Thymus (tissue), 11 donors: ENCODE measurements at regions not wholly inside any gene's neighbourhood (a gene's known extent, or its start where the extent isn't known, plus 50 kb on each side); places are given as distances from the start of the nearest gene placed in this dataset.
"Not testable (repeated sequence)": the region's sequence is repeated elsewhere in the genome, so short reads cannot be mapped to it uniquely, and the experiment has no call there.

Experiments
- DNase-seq, 9 donors: peaks; one replicate each; pipeline ENCODE4 v3.0.0-alpha.2; 2013; ENCODE audit warnings: low spot score in 9 of 9, low read depth in 6 of 9, missing footprints in 1 of 9
- H3K27ac ChIP-seq, 2 donors: one replicate each; pipeline ENCODE4 v1.5.1; 2013; ENCODE audit warnings: control low read depth in 1 of 2, low read depth in 1 of 2, low read length in 1 of 2, mild to moderate bottlenecking in 1 of 2, moderate library complexity in 1 of 2
- H3K27me3 ChIP-seq, 2 donors: one replicate each; pipeline ENCODE4 v1.5.1; 2013; ENCODE audit warnings: low read length in 1 of 2; ENCODE audit not compliant: control insufficient read depth in 2 of 2, insufficient read depth in 1 of 2
- H3K36me3 ChIP-seq, 2 donors: one replicate each; pipeline ENCODE4 v1.5.1; 2013; ENCODE audit warnings: low read length in 1 of 2, mild to moderate bottlenecking in 1 of 2, moderate library complexity in 1 of 2; ENCODE audit not compliant: control insufficient read depth in 2 of 2, insufficient read depth in 2 of 2
- H3K4me1 ChIP-seq, 2 donors: one replicate each; pipeline ENCODE4 v1.5.1; 2013; ENCODE audit warnings: low read length in 2 of 2; ENCODE audit not compliant: control insufficient read depth in 2 of 2, insufficient read depth in 2 of 2
- H3K4me3 ChIP-seq, 2 donors: one replicate each; pipeline ENCODE4 v1.5.1; 2013; ENCODE audit warnings: low read length in 2 of 2, control low read depth in 1 of 2, mild to moderate bottlenecking in 1 of 2
- H3K9me3 ChIP-seq, 2 donors: one replicate each; pipeline ENCODE4 v1.5.1; 2013; ENCODE audit warnings: low read length in 1 of 2, mild to moderate bottlenecking in 1 of 2; ENCODE audit not compliant: control insufficient read depth in 2 of 2, insufficient read depth in 1 of 2
- WGBS: extraction: QIAGEN DNeasy Blood & Tissue Kit; methylation state at CpG from one replicate; pipeline ENCODE4 v1.1.7; 2013; 5-methylcytosine and 5-hydroxymethylcytosine counted together
- donor health status: healthy.

DNA sequence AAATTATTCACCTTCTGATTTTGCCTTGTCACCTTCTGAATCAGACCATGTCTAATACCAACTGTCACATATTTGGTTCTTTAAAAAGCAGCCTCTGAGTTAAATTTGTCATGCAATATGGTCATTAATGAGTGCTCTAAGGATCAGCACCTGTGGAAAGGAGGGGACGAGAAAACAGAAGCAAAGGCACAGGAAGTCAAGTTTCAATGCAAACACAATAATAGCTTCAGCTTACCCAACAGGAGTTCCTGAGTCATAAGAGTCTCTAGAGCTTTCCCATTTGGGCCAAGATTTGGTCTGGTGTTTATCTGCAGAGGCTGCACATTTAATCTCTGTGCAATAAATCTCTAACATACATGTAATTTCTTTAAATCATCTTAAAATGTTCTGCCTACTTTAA lies 889.8 kb downstream of the CDH8 start:
- no peaks in the 10 kb centered on the region for H3K36me3 ChIP-seq
- H3K27me3 ChIP-seq = no peaks in the 10 kb centered on the region
- H3K4me1 ChIP-seq = no peaks in the 10 kb centered on the region
- DNase-seq = no peak
- WGBS = 69% methylated on average over 1 of the region's 1 CpG
- peaks cover 0 to 16% of the 10 kb centered on the region in 2 donors for H3K9me3 ChIP-seq
- no peak overlapping the region for H3K4me3 ChIP-seq
- H3K27ac ChIP-seq = no peak overlapping the region

DNA sequence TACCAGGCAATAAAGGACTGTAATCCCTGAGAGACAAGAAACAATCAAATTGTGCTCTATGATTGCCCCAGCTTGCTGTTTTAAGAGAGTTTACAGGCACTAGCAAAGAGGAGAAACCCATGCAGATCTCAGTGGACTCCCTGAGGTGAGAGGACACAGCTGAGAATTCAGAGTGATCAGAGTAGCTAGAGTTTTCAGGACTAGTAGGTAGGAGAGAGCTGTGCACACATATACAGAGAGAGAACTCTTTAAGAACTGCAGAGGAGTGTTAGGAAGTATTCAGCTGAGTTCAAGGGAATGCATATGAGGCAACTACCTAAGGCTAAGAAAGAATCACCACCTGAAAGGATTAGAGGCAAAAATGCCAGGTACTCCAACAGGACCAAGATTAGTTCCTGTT lies 904.8 kb downstream of the CDH8 start:
- no peak overlapping the region for H3K4me3 ChIP-seq
- H3K9me3 ChIP-seq = no peaks in the 10 kb centered on the region
- no peaks in the 10 kb centered on the region for H3K4me1 ChIP-seq
- no peak for DNase-seq
- H3K27ac ChIP-seq = no peak overlapping the region
- H3K27me3 ChIP-seq = no peaks in the 10 kb centered on the region
- no peaks in the 10 kb centered on the region for H3K36me3 ChIP-seq

DNA sequence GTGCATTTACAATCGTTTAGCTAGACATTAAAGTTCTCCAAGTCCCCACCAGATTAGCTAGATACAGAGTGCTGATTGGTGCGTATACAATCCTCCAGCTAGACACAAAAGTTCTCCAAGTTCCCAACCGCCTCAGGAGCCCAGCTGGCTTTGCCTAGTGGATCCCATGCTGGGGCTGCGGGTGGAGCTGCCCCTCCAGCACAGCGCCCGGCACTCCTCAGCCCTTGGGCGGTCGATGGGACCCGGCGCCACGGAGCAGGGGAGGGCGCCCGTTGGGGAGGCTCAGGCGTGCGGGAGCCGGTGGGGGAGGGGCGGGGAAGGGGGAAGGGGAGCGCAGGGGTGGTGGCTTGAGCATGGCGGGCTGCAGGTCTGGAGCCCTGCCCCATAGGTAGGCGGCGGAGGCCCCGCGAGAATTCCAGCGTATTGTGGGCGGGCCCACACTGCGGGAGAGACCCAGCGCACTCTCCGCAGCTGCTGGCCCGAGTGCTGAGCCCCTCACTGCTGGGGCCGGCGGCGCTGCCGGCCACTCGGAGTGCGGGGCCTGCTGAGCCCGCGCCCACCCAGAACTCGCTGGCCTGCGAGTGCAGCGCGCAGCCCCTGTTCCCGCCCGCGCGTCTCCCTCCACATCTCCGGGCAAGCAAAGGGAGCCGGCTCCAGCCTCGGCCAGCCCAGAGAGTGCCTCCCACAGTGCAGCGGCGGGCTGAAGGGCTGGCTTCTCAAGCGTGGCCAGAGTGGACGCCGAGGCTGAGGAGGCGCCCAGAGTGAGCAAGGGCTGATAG lies 907.5 kb downstream of the CDH8 start:
- H3K36me3 ChIP-seq = no peaks in the 10 kb centered on the region
- H3K4me3 ChIP-seq = no peak overlapping the region
- no peaks in the 10 kb centered on the region for H3K4me1 ChIP-seq
- no peak for DNase-seq
- H3K9me3 ChIP-seq = no peaks in the 10 kb centered on the region
- H3K27me3 ChIP-seq = no peaks in the 10 kb centered on the region
- WGBS = 98% methylated on average over 54 of the region's 54 CpGs
- H3K27ac ChIP-seq = no peak overlapping the region

DNA sequence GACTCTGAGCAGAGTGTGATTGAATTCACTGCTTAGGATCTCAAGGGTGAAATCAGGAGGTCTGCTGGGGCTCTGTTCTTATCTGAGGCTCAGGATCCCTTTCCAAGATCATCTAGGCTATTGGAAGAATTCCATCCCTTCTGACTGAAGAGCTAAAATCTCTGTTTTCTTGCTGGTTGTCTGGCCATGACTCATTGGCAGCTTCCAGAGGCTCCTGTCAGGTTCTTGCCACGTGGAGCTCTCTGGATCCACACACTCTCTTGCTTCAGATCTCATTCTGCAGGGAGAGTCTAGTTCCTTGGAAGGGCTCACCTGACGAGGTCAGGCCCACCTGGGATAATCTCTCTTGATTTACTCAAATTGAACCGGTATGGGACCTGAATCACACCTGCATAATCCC lies 930.7 kb downstream of the CDH8 start:
- no peak overlapping the region for H3K4me3 ChIP-seq
- H3K4me1 ChIP-seq = no peaks in the 10 kb centered on the region
- DNase-seq = no peak
- no peaks in the 10 kb centered on the region for H3K36me3 ChIP-seq
- peaks cover 0 to 3% of the 10 kb centered on the region in 2 donors for H3K9me3 ChIP-seq
- WGBS = 70% methylated on average over 3 of the region's 3 CpGs
- H3K27ac ChIP-seq = no peak overlapping the region
- H3K27me3 ChIP-seq = no peaks in the 10 kb centered on the region

DNA sequence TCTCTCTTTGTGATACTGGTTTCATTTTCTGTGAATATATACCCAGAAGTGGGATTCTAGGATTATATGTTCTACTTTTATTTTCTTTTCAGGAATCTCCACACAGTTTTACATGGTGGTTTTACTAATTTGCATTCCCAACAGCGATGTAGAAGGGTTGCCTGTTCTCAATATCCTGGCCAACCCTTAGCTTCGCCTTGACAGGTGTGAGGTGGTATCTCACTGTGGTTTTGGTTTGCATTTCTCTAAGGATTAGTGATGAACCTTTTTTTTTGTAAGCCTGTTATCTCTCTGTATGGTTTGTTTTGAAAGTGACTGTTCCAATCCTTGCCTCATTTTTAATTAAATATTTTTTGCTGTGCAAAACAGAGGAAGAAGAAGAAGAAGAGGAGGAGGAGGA lies 937.7 kb downstream of the CDH8 start:
- H3K27me3 ChIP-seq = no peaks in the 10 kb centered on the region
- no peaks in the 10 kb centered on the region for H3K4me1 ChIP-seq
- no peak overlapping the region for H3K4me3 ChIP-seq
- no peaks in the 10 kb centered on the region for H3K9me3 ChIP-seq
- 85% methylated on average over 2 of the region's 2 CpGs for WGBS
- no peak for DNase-seq
- no peak overlapping the region for H3K27ac ChIP-seq
- H3K36me3 ChIP-seq = no peaks in the 10 kb centered on the region

DNA sequence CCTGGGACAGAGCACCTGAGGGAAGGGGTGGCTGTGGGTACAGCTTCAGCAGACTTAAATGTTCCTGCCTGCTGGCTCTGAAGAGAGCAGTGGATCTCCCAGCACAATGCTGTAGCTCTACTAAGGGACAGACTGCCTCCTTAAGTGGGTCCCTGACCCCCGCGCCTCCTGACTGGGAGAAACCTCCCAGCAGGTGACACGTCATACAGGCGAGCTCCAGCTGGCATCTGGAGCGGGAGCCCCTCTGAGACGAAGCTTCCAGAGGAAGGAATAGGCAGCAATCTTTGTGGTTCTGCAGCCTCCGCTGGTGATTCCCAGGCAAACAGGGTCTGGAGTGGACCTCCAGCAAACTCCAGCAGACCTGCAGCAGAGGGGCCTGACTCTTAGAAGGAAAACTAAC lies 944.9 kb downstream of the CDH8 start:
- not testable (repeated sequence) for H3K9me3 ChIP-seq, H3K27me3 ChIP-seq, H3K4me3 ChIP-seq, H3K4me1 ChIP-seq, H3K36me3 ChIP-seq, DNase-seq, H3K27ac ChIP-seq
- WGBS = 93% methylated on average over 7 of the region's 7 CpGs

DNA sequence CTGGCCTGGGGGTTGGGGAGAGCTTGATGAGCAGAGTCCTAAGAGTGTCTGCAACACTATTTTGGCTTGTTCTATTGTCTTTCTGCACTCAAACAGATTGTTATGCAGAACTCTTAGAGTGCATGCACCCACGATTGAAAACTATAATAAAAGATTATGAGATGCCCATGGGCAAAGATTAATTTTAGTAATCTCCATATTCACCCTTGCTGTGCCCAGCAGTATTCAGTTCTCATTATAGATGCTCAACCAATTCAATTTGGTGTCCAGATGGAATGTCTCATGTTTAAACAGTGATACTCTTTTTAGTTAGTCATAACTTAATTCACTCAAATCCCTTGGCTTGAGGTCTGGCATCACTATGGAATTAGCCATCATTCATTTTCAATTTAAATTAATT lies 952.5 kb downstream of the CDH8 start:
- Histone ChIP-seq H3K4me3 (no peak overlapping the region), H3K4me1 (no peaks in the 10 kb centered on the region), H3K36me3 (no peaks in the 10 kb centered on the region), H3K27ac (no peak overlapping the region), H3K27me3 (no peaks in the 10 kb centered on the region), H3K9me3 (no peaks in the 10 kb centered on the region)
- 87% methylated on average over 1 of the region's 1 CpG for WGBS
- no peak for DNase-seq

DNA sequence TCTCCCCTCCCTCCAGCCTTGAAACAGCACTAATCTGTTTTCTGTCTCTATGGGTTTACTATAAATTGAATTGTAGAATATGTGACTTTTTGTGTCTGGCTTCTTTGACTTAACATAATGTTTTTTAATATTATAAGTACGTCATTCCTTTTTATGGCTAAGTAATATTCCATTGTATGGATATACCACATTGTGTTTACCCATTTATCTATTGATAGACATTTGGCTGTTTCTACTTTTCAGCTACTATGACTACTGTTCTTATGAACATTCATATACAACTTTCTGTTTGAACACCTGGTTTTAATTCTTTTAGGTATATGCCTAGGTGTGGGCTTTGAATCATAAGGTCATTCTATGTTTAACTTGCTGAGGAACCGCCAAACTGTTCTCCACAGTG lies 961.9 kb downstream of the CDH8 start:
- H3K9me3 ChIP-seq = no peaks in the 10 kb centered on the region
- 91% methylated on average over 2 of the region's 2 CpGs for WGBS
- no peak for DNase-seq
- H3K36me3 ChIP-seq = no peaks in the 10 kb centered on the region
- H3K4me1 ChIP-seq = no peaks in the 10 kb centered on the region
- H3K27ac ChIP-seq = no peak overlapping the region
- H3K27me3 ChIP-seq = no peaks in the 10 kb centered on the region
- H3K4me3 ChIP-seq = no peak overlapping the region

DNA sequence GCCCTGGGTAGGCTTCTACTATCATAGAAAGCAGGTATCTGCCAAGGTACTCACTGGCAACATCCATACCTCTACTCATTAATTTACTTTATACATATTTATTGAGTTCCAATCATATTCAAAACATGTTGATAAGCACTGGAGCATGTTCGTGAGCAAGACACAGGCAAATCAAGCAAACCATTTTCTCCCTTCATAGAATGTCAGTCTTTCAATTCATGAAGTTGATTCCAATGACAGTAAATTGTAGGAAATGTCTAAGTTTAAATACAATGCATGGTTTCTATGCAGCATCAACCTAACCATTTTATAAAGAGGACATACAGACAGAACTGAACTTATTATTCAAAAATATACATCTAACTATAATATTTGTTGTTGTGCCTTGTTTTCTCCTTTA lies 978.6 kb downstream of the CDH8 start:
- 92% methylated on average over 1 of the region's 1 CpG for WGBS
- H3K27me3 ChIP-seq = no peaks in the 10 kb centered on the region
- no peaks in the 10 kb centered on the region for H3K36me3 ChIP-seq
- no peak overlapping the region for H3K27ac ChIP-seq
- H3K4me3 ChIP-seq = no peak overlapping the region
- H3K4me1 ChIP-seq = no peaks in the 10 kb centered on the region
- no peaks in the 10 kb centered on the region for H3K9me3 ChIP-seq
- no peak for DNase-seq
